Type B pancreatic cell (in vitro differentiated cells): ENCODE measurements at regions not wholly inside any gene's neighbourhood (a gene's known extent, or its start where the extent isn't known, plus 50 kb on each side); places are given as distances from the start of the nearest gene placed in this dataset.

Experiments
- DNase-seq: peaks from one replicate; pipeline ENCODE4 v3.0.0; 2021; ENCODE audit warnings: mixed read lengths; ENCODE audit not compliant: unreplicated experiment; ENCODE audit errors: extremely low spot score
- H3K27ac Mint-ChIP-seq: 2 replicates; pipeline ENCODE4 v1.8.0; 2021; ENCODE audit warnings: mild to moderate bottlenecking, mixed read lengths
- H3K27me3 Mint-ChIP-seq: 2 replicates; pipeline ENCODE4 v1.8.0; 2021; ENCODE audit warnings: mixed read lengths
- H3K36me3 Mint-ChIP-seq: 2 replicates; pipeline ENCODE4 v1.8.0; 2021; ENCODE audit warnings: mixed read lengths
- H3K4me1 Mint-ChIP-seq: one replicate; pipeline ENCODE4 v1.8.0; 2021; ENCODE audit warnings: mixed read lengths; ENCODE audit not compliant: unreplicated experiment
- H3K4me3 Mint-ChIP-seq: 2 replicates; pipeline ENCODE4 v1.8.0; 2021; ENCODE audit warnings: mild to moderate bottlenecking, mixed read lengths
- H3K9me3 Mint-ChIP-seq: 2 replicates; pipeline ENCODE4 v1.8.0; 2021; ENCODE audit warnings: mixed read lengths
- CTCF ChIP-seq: fragments of 200-600 bp; sonication (generic); conservative IDR thresholded peaks from 2 replicates; pipeline ENCODE4 v1.5.0; 2021; ENCODE audit warnings: antibody characterized with exemption, mild to moderate bottlenecking

DNA sequence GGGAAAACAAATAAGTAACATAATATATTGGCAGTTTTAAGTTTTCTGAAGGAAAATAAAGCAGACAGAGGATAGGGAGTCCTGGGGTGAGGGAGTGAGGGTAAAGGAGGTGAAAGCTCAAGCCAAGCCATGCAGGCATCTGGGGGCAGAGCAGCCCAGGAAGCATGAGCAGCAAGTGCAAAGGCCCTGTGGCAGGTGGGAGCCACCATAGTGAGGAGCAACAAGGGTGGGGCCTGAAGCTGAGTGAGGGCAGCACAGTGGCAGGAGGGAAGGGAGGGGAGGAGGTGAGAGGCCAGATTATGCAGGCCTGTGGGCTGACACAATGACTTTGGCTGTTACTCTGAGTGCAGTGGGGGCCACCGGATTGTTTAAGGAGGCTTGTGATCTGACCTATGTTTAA is 138.8 kb upstream of the TNR start:
- H3K27me3 Mint-ChIP-seq, result peaks cover 4% of the 10 kb centered on the region
- H3K9me3 Mint-ChIP-seq, result no peaks in the 10 kb centered on the region
- H3K36me3 Mint-ChIP-seq, result no peaks in the 10 kb centered on the region
- H3K4me1 Mint-ChIP-seq, result peaks cover 30% of the 10 kb centered on the region
- TF ChIP-seq CTCF, result no peak
- no peak overlapping the region for H3K27ac Mint-ChIP-seq
- DNase-seq, result no peak
- no peak overlapping the region for H3K4me3 Mint-ChIP-seq

GRCh38 chr1:175881246-175881976 is 138.0 kb upstream of the TNR start:
- H3K36me3 Mint-ChIP-seq, result no peaks in the 10 kb centered on the region
- H3K4me3 Mint-ChIP-seq, result no peak overlapping the region
- DNase-seq, result no peak
- H3K27ac Mint-ChIP-seq, result no peak overlapping the region
- no peaks in the 10 kb centered on the region for H3K9me3 Mint-ChIP-seq
- peaks cover 4% of the 10 kb centered on the region for H3K27me3 Mint-ChIP-seq
- peaks cover 30% of the 10 kb centered on the region for H3K4me1 Mint-ChIP-seq
- no peak for TF ChIP-seq CTCF

DNA sequence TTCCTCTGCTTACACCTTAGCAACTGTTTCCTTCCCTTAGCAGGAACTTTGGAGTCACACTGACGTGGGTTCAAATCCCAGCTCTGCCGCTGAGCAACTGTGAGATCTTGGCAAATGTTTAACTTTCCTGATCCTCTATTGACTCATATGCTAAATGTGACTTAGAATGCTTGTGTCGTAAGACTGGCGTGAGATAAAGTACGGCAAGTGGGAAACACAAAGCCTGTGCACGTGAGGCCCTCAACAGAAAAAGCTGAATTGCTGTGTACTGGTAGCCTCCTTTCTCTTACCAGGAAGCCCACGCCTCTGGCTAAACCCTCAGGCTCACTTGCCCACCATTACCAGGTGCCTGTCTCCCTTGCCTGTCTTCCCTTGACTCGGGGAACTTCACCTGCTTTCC is 135.4 kb upstream of the TNR start:
- H3K27ac Mint-ChIP-seq, result no peak overlapping the region
- H3K4me3 Mint-ChIP-seq, result no peak overlapping the region
- H3K9me3 Mint-ChIP-seq, result no peaks in the 10 kb centered on the region
- peaks cover 14% of the 10 kb centered on the region for H3K4me1 Mint-ChIP-seq
- H3K36me3 Mint-ChIP-seq, result no peaks in the 10 kb centered on the region
- TF ChIP-seq CTCF, result no peak
- no peak for DNase-seq
- no peaks in the 10 kb centered on the region for H3K27me3 Mint-ChIP-seq

GRCh38 chr1:175877939-175878737 is 134.7 kb upstream of the TNR start:
- Mint-ChIP-seq H3K4me3 (no peak overlapping the region), H3K27ac (no peak overlapping the region), H3K9me3 (no peaks in the 10 kb centered on the region), H3K36me3 (no peaks in the 10 kb centered on the region), H3K4me1 (peaks cover 14% of the 10 kb centered on the region), H3K27me3 (no peaks in the 10 kb centered on the region)
- no peak for DNase-seq
- no peak for TF ChIP-seq CTCF

DNA sequence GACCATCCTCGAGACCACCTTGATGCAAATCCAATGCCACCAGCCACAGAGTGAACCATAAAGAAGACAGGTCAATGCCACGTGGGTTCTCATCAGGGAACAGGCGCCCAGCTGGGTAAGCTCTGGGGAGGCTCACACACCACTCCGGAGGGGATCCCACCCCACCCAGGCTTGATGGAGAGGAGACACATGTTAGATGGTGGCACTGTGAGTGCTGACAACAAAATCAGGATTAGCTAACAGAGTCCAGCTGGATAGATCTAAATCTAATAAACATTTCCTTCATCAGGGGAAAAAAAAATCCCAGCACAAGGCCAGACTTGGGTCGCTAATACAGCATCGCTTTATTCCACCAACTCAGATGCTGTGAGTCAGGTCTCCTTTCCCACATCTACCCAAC is 132.2 kb upstream of the TNR start:
- H3K36me3 Mint-ChIP-seq, result no peaks in the 10 kb centered on the region
- peaks cover under 1% of the 10 kb centered on the region for H3K4me1 Mint-ChIP-seq
- TF ChIP-seq CTCF, result no peak
- H3K4me3 Mint-ChIP-seq, result no peak overlapping the region
- no peaks in the 10 kb centered on the region for H3K9me3 Mint-ChIP-seq
- DNase-seq, result no peak
- no peak overlapping the region for H3K27ac Mint-ChIP-seq
- peaks cover 5% of the 10 kb centered on the region for H3K27me3 Mint-ChIP-seq
